Naive B cell (primary cell): ENCODE measurements at regions not wholly inside any gene's neighbourhood (a gene's known extent, or its start where the extent isn't known, plus 50 kb on each side); places are given as distances from the start of the nearest gene placed in this dataset.

Source experiments
- ATAC-seq, 2 donors: fragments of 150-1000 bp; cut with Tn5 transposase; 2 replicates each; pipeline ENCODE4 v1.10.0; 2021; ENCODE audit warnings: low read depth in 2 of 2, mild to moderate bottlenecking in 2 of 2, moderate library complexity in 2 of 2
- DNase-seq: peaks from one replicate; pipeline ENCODE4 v3.0.0; 2022
- H3K27ac Mint-ChIP-seq, 6 donors: one replicate each; pipeline ENCODE4 v1.8.0; 2020 to 2022; ENCODE audit warnings: mild to moderate bottlenecking in 6 of 6, mixed read lengths in 6 of 6, moderate library complexity in 5 of 6, inconsistent platforms in 2 of 6
- H3K27me3 Mint-ChIP-seq, 3 donors: one replicate each; pipeline ENCODE4 v1.8.0; 2021 to 2022; ENCODE audit warnings: mixed read lengths in 3 of 3, mild to moderate bottlenecking in 1 of 3
- H3K36me3 Mint-ChIP-seq, 2 donors: one replicate each; pipeline ENCODE4 v1.8.0; 2020 to 2022; ENCODE audit warnings: mixed read lengths in 2 of 2, inconsistent platforms in 1 of 2, mild to moderate bottlenecking in 1 of 2
- H3K4me1 Mint-ChIP-seq, 3 donors: one replicate each; pipeline ENCODE4 v1.8.0; 2020 to 2022; ENCODE audit warnings: mixed read lengths in 3 of 3, inconsistent platforms in 1 of 3, mild to moderate bottlenecking in 1 of 3, moderate library complexity in 1 of 3
- H3K4me3 Mint-ChIP-seq, 8 donors: one replicate each; pipeline ENCODE4 v1.8.0; 2020 to 2022; ENCODE audit warnings: mild to moderate bottlenecking in 8 of 8, mixed read lengths in 8 of 8, moderate library complexity in 8 of 8, inconsistent platforms in 2 of 8
- H3K9me3 Mint-ChIP-seq, 7 donors: one replicate each; pipeline ENCODE4 v1.8.0; 2020 to 2022; ENCODE audit warnings: mixed read lengths in 7 of 7, mild to moderate bottlenecking in 5 of 7, inconsistent platforms in 2 of 7, moderate library complexity in 1 of 7

GRCh38 chr22:49553518-49554295 is 274.0 kb downstream of the BRD1 start:
- DNase-seq, result no peak
- no peak overlapping the region for H3K27ac Mint-ChIP-seq
- H3K36me3 Mint-ChIP-seq, result peaks cover 10 to 32% of the 10 kb centered on the region in 2 donors
- ATAC-seq, result no peak
- no peaks in the 10 kb centered on the region for H3K27me3 Mint-ChIP-seq
- H3K9me3 Mint-ChIP-seq, result peaks cover 2 to 10% (median 9%) of the 10 kb centered on the region in 7 donors
- peaks cover 0 to 4% (median 0%) of the 10 kb centered on the region in 3 donors for H3K4me1 Mint-ChIP-seq
- no peak overlapping the region for H3K4me3 Mint-ChIP-seq

- ATAC-seq (no peak), DNase-seq (no peak)
- H3K36me3 Mint-ChIP-seq, result peaks cover 5 to 29% of the 10 kb centered on the region in 2 donors
- H3K27ac Mint-ChIP-seq, result no peak overlapping the region
- no peaks in the 10 kb centered on the region for H3K27me3 Mint-ChIP-seq
- peaks cover 0 to 4% (median 0%) of the 10 kb centered on the region in 3 donors for H3K4me1 Mint-ChIP-seq
- H3K4me3 Mint-ChIP-seq, result no peak overlapping the region
- H3K9me3 Mint-ChIP-seq, result peaks cover 0 to 10% (median 7%) of the 10 kb centered on the region in 7 donors
These were observed 274.6 kb downstream of the BRD1 start for GRCh38 chr22:49553076-49553475.

GRCh38 chr22:49551897-49552614 is 275.6 kb downstream of the BRD1 start:
- DNase-seq, result no peak
- H3K36me3 Mint-ChIP-seq, result peaks cover 5 to 23% of the 10 kb centered on the region in 2 donors
- H3K27me3 Mint-ChIP-seq, result no peaks in the 10 kb centered on the region
- H3K9me3 Mint-ChIP-seq, result peaks cover 0 to 9% (median 5%) of the 10 kb centered on the region in 7 donors
- no peak overlapping the region for H3K4me3 Mint-ChIP-seq
- ATAC-seq, result no peak
- peaks cover 0 to 4% (median 0%) of the 10 kb centered on the region in 3 donors for H3K4me1 Mint-ChIP-seq
- H3K27ac Mint-ChIP-seq, result peak overlapping the region in 1 of 6 donors; percentile 63

GRCh38 chr22:49551446-49551845 is 276.2 kb downstream of the BRD1 start:
- no peak for DNase-seq
- Mint-ChIP-seq H3K4me3 (peak overlapping the region in 1 of 8 donors; percentile 52), H3K27me3 (no peaks in the 10 kb centered on the region), H3K27ac (no peak overlapping the region), H3K36me3 (peaks cover 5 to 21% of the 10 kb centered on the region in 2 donors), H3K4me1 (peaks cover under 1 to 4% (median 3%) of the 10 kb centered on the region in 3 donors), H3K9me3 (peaks cover 0 to 10% (median 5%) of the 10 kb centered on the region in 7 donors)
- ATAC-seq, result no peak

- peaks cover 0 to 10% (median 5%) of the 10 kb centered on the region in 7 donors for H3K9me3 Mint-ChIP-seq
- ATAC-seq (no peak), DNase-seq (no peak)
- peaks cover 5 to 21% of the 10 kb centered on the region in 2 donors for H3K36me3 Mint-ChIP-seq
- peaks cover 3 to 5% (median 4%) of the 10 kb centered on the region in 3 donors for H3K4me1 Mint-ChIP-seq
- H3K27me3 Mint-ChIP-seq, result no peaks in the 10 kb centered on the region
- peak overlapping the region in 2 of 6 donors; percentile 25 to 27 for H3K27ac Mint-ChIP-seq
- H3K4me3 Mint-ChIP-seq, result peak overlapping the region in 1 of 8 donors; percentile 52
These were observed 276.8 kb downstream of the BRD1 start for GRCh38 chr22:49550766-49551362.

GRCh38 chr22:49550141-49550430 is 277.6 kb downstream of the BRD1 start:
- H3K9me3 Mint-ChIP-seq, result peaks cover 0 to 10% (median 5%) of the 10 kb centered on the region in 7 donors

GRCh38 chr22:49549256-49550140 is 278.2 kb downstream of the BRD1 start:
- peaks cover 0 to 10% (median 5%) of the 10 kb centered on the region in 7 donors for H3K9me3 Mint-ChIP-seq
- H3K27me3 Mint-ChIP-seq, result no peaks in the 10 kb centered on the region
- DNase-seq, result no peak
- peaks cover 5 to 21% of the 10 kb centered on the region in 2 donors for H3K36me3 Mint-ChIP-seq
- H3K4me3 Mint-ChIP-seq, result no peak overlapping the region
- ATAC-seq, result no peak
- peak overlapping the region in 1 of 6 donors; percentile 56 for H3K27ac Mint-ChIP-seq
- H3K4me1 Mint-ChIP-seq, result peaks cover 3 to 5% (median 4%) of the 10 kb centered on the region in 3 donors

More at GRCh38 chr22:49550141-49550430, 277.6 kb downstream of the BRD1 start:
- DNase-seq (no peak), ATAC-seq (no peak)
- peaks cover 3 to 5% (median 4%) of the 10 kb centered on the region in 3 donors for H3K4me1 Mint-ChIP-seq
- no peak overlapping the region for H3K27ac Mint-ChIP-seq
- H3K4me3 Mint-ChIP-seq, result no peak overlapping the region
- H3K27me3 Mint-ChIP-seq, result no peaks in the 10 kb centered on the region
- H3K36me3 Mint-ChIP-seq, result peaks cover 5 to 21% of the 10 kb centered on the region in 2 donors

DNA sequence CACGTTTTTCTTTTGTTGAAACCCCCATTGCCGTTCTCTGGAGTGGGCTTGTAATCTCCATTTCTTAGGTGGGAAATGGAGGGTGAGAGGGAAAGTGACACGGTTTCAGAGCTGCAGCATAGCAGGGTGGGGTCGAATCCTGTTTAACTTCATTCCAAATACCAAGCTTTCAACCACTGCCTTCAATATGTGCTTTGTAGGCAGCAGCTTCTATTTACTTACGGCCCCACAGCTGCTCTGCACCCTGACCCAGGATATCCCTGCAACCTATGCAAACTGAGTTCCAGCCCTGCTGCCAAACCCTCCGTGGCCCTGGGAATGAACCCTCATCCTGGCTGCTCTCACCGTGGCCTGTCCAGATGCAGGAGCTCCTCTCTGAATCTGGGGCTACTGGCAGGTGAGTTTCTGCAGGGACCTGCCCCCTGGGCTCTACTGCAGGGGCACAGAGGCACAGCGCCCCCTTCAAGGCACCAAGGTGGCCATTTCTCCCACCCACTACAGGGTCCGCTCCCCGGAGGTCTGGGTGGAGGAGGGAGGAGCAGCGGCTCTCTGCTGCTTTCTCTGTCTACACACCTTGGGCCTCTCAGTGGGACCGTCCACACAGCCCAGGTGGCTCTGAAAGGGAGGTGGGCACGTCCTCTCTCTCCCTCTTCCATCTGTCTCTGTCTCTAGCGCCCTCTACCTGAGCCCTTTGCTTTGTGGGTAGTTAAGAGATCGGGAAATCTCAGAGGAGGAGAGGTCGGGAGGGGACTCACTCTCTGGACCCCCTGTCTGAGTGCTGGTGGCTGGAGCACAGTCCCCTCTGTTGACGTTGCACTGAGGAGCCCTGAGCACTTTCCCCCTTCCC is 279.1 kb downstream of the BRD1 start:
- no peaks in the 10 kb centered on the region for H3K27me3 Mint-ChIP-seq
- peaks cover 3 to 5% (median 4%) of the 10 kb centered on the region in 3 donors for H3K4me1 Mint-ChIP-seq
- no peak for DNase-seq
- H3K4me3 Mint-ChIP-seq, result no peak overlapping the region
- peaks cover 5 to 18% of the 10 kb centered on the region in 2 donors for H3K36me3 Mint-ChIP-seq
- peaks cover 0 to 10% (median 5%) of the 10 kb centered on the region in 7 donors for H3K9me3 Mint-ChIP-seq
- peak overlapping the region in 2 of 6 donors; percentile 44 to 85 for H3K27ac Mint-ChIP-seq
- no peak for ATAC-seq

DNA sequence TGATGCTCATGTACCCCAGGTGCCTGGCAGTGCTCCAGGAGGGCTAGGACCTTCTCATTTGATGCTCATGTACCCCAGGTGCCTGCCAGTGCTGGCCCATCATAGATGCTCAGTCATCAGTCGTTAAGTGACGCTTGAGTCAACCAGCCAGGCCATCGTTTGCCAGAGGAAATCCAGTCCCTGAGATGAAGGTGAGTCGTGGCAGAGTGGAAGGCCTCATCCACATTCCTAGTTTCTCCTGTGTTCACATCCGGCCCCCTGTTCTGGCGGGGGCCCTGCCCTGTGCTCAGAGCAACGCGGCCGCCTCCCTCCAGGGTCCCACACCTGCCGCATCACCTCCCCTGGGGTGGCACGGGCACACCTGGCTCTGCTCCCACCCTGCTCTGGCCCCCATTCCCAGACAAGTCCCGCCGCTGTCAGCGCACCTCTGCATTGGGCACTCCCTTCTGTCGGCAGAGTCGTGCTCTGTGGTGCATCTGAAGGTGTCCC is 279.9 kb downstream of the BRD1 start:
- ATAC-seq (no peak), DNase-seq (no peak)
- Mint-ChIP-seq H3K4me1 (peaks cover 3 to 5% (median 4%) of the 10 kb centered on the region in 3 donors), H3K27me3 (no peaks in the 10 kb centered on the region), H3K4me3 (no peak overlapping the region), H3K36me3 (peaks cover 5 to 13% of the 10 kb centered on the region in 2 donors), H3K27ac (peak overlapping the region in 2 of 6 donors; percentile 44 to 85), H3K9me3 (peaks cover 0 to 10% (median 5%) of the 10 kb centered on the region in 7 donors)

- Mint-ChIP-seq H3K27me3 (no peaks in the 10 kb centered on the region), H3K4me1 (peaks cover 3 to 5% (median 4%) of the 10 kb centered on the region in 3 donors), H3K4me3 (no peak overlapping the region), H3K27ac (peak overlapping the region in 1 of 6 donors; percentile 60), H3K9me3 (peaks cover 0 to 10% (median 5%) of the 10 kb centered on the region in 7 donors), H3K36me3 (peaks cover 5 to 13% of the 10 kb centered on the region in 2 donors)
- ATAC-seq, result no peak
- DNase-seq, result no peak
These were observed 280.7 kb downstream of the BRD1 start for GRCh38 chr22:49546811-49547585.

- H3K9me3 Mint-ChIP-seq, result peaks cover 0 to 8% (median under 1%) of the 10 kb centered on the region in 7 donors
- DNase-seq, result no peak
These were observed 282.1 kb downstream of the BRD1 start for GRCh38 chr22:49545606-49546005.

More at GRCh38 chr22:49545606-49546005, 282.1 kb downstream of the BRD1 start:
- H3K36me3 Mint-ChIP-seq, result peaks cover 4 to 5% of the 10 kb centered on the region in 2 donors
- no peak for ATAC-seq
- no peak overlapping the region for H3K4me3 Mint-ChIP-seq
- H3K4me1 Mint-ChIP-seq, result peaks cover 3 to 5% (median 3%) of the 10 kb centered on the region in 3 donors
- H3K27me3 Mint-ChIP-seq, result no peaks in the 10 kb centered on the region
- H3K27ac Mint-ChIP-seq, result peak overlapping the region in 1 of 6 donors; percentile 80
